Renal cortex interstitium (tissue), 11 donors: ENCODE measurements at regions not wholly inside any gene's neighbourhood (a gene's known extent, or its start where the extent isn't known, plus 50 kb on each side); places are given as distances from the start of the nearest gene placed in this dataset.
A peak's percentile ranks its signal among the peaks of the same experiment; 100 is the strongest.
"Not testable (repeated sequence)": the region's sequence is repeated elsewhere in the genome, so short reads cannot be mapped to it uniquely, and the experiment has no call there.

ENCODE experiments used
- DNase-seq, 11 donors: peaks; one replicate each; pipeline ENCODE4 v3.0.0-alpha.2; 2013; ENCODE audit warnings: low read depth in 9 of 11, low spot score in 4 of 11; ENCODE audit errors: extremely low read depth in 1 of 11

DNA sequence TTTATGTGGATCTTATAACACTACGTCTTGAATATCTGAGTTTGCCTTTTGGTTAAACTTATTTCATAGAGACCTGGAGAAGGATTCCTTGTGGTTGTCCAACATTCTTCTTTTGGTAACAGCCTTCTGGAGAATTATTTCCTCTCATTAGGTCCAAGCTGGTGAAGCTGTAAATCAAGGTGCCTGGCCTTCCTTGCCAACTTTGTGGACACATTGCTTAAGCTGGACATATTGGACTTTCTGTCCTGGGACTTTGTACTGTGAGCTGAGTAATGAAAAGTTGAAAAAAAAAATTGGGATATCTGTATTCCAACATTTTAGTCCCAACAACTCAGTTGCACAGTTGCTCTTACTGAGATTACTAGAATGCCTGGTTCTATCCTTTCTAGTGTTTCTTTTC, 186.2 kb downstream of the HAO1 start:
- no peak for DNase-seq

DNA sequence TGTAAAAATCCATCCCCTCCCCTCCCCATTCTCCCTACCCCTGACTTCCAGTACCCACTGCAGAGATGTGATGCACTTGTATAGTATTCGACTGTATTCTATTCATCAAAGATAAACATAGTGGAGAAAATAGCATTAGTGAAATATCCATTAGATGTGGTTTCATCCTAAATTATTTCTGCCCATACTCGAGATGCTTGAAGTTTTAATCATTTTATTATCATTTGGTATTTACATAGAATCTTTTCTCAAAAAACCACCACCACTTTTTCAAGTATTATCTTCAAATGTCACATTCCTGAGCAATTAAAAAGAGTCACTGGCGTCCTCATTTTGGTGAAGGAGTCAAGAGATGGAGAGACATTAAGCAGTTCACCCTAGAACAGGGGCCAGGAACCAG, 181.9 kb downstream of the HAO1 start:
- no peak for DNase-seq

DNA sequence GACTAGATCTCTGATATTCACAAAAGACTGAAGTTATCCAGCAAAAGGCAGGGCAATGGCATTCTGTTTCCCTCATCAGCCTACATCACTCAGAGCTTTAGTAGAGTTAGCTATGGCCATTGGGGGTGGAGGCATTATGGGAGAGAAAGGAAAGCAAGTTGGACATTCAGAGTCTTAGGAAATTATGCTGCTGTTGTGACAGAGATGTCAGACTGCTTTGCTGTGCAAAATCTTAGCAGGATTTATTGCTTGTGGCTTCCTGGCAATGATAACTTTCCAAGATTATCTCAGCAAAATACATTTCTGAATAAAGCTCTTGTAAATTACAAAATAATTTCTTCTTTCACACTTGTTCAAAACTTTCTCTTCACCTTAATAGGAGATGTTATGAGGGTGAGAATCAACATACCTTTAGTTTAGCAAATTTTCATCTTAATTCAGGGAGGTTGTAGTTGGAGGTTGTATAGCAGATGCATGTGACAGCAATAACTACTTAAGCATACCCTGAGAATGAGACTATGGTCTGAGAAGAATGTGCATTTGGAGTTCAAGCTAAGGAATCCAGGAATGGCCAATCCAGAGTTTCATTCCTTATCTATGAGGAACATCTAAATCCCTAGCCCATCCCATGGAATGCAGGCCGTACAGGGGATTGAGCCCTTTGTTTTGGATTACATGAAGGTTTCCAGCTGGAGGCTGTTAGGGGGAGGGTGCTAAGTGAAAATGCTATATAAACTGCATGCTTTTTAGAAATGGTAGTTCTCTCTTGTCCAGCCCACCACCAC, 179.8 kb downstream of the HAO1 start:
- DNase-seq = no peak

DNA sequence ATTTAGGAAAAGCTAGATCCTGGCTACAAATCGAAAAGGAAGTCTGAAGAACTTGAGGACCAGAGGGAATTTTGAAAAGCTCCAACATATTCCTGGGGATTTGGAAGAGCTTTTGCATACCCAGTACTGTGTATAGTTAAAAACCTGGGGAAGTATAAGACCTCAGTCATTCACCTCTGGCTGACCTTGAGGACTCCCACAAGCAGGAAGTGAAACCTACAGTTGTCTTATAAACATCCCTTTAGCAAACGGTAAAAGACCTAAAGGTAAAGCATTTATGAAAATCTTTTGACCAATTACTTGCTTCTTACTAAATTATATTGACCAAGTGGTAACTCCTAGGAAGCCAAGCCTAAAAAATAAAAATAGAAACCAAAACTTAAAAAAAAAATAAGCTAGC, 175.0 kb downstream of the HAO1 start:
- no peak for DNase-seq

DNA sequence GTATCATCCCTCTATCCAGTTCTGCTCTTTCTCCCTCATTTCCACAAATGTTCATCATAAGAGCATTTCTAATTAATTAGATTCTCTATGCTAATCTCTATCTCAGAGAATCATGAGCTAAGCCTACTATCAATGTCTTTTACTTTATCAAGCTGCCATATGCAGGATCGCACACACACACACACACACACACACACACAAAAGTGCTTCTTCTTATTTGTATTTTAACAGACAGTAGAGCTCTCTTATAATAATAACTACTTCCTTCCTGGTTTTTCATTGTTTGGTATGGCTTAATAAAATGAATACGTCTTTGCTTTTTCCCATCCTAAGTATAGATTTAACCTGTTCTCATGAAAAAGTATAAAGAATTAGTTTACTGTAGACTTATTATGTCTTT, 170.2 kb downstream of the HAO1 start:
- no peak for DNase-seq

DNA sequence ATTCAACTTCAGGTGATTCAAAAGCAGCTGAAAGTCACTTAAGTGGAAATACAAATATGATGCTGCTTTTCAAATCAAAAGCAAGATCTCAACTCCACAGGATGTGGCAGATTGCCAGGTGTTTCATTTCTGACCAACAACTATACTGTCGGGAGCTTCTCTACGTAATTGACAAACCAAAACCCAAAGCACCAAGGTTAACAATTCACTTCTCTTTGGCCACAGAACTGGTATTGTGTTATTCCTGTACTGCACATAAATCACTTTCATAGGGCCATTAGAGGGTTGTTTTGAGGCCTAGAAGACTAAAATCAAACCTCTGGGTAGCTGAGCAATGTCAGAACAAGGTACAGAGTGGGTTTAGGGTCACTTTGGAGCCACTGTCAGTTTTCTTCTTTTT, 169.7 kb downstream of the HAO1 start:
- DNase-seq = peak in 6 of 11 donors; percentile 5 to 15 (median 10)

DNA sequence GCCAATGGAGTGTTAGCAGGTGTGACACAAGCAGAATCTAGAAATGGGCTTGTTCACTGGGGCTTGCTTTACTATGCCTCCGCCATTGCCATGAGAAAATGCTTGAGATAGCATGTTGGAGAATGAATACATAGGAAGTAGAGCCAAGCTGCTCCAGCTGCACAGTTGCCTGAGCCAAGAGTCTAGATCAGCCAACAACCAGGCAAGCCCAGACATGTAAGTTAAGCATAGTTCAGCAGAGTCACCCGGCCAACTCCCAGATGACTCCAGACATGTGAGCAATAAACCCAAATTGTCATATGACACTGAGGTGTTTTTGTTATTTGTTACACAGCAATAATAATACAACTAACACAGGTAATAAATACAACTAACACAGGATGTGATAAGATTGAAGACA, 167.9 kb downstream of the HAO1 start:
- no peak for DNase-seq

DNA sequence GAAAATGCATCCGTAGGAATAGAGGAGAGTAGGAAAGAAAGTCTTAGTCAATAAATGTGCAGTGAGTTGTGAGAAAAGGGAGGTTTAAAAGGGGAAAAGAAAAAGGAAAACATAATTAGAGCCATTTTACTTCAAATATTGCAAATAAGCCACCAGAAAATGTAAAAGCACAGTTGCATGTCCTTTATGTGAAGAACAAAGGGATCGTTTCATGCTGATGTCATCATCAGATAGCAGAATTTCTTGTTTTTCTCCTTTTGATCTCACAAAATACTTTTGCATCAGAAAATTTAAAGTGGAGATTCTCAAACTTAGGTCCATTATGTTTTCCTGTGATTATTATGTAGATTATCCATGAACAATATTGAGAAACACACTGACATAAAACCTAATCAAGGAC, 166.7 kb downstream of the HAO1 start:
- DNase-seq = no peak

DNA sequence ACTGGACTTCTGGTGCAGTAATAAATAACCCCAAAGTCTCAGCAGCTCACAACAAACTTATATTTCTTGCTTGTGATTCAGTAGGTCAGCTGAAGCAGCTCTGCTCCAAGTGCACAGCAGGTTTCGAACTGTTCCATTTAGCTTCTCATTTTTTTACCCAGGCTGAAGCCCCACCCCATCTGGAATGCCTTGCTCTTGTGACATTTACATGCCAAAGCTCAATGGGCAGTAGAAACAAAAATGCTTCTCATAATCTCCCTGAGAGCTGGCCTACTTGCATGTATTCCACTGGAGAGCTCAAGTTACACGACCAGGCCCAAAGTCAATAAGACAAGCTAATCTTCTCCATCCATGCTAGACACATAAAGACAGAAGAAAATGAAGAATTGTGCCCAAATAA, 165.2 kb downstream of the HAO1 start:
- no peak for DNase-seq

DNA sequence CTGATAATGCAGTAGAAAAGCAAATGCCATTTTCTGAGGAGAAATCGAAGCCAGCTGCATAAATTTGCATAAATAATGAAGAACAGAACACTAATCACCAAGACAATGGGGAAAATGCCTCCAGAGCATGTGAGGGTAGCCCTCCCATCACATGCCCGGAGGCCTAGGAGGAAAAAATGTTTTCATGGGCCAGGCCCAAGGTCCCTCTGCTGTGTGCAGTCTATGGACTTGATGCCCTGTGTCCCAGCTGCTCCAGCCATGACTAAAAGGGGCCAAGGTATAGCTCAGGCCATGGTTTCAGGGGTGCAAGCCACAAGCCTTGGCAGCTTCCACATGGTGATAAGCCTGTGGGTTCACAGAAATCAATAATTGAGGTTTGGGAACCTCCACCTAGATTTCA, 164.1 kb downstream of the HAO1 start:
- no peak for DNase-seq

DNA sequence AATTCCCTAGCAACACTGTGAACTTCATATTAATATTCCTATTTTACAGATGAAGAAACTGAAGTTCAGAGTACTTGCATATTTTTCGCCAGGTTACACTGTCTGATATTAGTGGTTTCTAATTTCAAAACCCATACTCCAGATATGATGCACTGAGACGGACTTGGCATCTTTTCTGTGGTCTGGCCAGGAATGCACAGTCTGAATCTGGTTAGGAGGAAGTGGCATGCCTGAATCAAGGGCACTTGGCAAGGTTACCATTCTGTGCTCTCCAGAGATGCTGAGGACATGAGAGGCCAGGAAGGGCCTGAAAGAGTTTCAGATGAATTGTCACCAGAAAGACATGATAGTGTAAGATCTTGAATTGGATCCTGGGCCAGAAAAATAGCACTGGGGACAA, 150.1 kb downstream of the HAO1 start:
- no peak for DNase-seq

DNA sequence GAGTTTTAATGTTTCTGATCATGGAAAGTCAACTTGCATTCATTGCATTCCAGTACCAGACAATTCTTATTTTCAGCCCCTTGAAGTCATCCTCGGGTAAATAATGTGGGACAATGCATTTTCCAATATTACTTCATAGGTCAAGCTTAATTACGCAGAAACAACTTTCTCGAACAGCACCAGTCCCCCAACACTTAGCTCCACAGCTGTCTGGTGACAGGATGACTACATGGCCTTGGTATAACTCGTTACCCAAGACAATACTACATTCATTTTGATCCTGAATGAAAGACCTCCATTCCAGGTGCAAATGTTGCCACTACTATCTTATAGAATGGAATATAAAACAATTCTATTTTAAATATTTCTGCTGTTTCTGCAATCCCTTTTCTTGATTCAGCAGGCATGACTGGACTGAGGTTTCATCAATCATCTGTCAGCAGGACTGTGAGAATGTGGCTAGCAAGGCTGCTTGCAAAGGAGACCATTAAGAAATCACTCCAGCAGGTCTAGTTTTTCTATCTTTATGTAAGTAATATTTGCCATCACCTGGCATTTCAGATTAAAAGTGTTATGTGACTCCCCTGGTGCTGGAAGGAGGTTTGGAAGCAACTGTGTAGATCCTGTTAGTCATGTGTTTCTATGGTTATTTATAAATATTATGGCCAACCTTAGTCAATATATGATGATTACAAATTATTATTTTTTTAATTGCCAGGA, 147.9 kb downstream of the HAO1 start:
- DNase-seq = no peak

DNA sequence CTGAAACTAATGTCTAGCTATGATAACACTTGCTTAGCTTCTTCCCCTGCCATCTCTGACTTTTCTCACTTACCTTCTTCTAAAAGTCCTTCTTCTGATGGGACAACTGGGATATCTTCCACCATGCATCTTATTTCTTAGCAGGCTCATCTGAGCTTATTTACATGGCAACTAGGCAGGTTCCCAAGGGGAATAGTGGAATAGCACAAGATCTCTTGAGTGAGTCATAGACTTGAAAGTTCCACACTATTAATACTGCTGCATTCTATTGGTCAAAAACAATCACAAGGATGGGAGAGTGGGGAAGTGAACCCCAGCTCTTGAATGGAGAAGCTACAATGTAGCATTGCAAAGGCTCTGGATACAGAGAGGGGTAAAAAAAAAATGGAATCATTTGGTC, 142.1 kb downstream of the HAO1 start:
- DNase-seq = no peak

DNA sequence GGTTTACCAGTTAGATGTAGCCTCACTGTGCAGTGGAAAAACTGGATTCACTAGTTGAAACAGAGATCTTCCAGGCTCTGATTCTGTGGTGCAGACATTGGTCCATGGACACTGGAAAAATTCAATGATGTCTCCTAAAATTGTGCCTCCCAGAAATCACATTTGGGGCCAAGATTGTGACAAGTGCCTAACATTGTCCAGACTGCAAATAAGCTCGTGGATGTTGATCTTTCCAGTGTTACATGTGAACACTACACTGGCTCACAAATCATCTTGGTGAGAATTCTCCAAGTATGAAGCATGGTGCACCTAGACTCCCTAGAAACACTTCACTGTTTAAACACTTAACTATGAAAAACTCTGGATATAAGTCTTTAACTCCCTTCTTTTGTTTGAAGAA, 140.4 kb downstream of the HAO1 start:
- DNase-seq = no peak

DNA sequence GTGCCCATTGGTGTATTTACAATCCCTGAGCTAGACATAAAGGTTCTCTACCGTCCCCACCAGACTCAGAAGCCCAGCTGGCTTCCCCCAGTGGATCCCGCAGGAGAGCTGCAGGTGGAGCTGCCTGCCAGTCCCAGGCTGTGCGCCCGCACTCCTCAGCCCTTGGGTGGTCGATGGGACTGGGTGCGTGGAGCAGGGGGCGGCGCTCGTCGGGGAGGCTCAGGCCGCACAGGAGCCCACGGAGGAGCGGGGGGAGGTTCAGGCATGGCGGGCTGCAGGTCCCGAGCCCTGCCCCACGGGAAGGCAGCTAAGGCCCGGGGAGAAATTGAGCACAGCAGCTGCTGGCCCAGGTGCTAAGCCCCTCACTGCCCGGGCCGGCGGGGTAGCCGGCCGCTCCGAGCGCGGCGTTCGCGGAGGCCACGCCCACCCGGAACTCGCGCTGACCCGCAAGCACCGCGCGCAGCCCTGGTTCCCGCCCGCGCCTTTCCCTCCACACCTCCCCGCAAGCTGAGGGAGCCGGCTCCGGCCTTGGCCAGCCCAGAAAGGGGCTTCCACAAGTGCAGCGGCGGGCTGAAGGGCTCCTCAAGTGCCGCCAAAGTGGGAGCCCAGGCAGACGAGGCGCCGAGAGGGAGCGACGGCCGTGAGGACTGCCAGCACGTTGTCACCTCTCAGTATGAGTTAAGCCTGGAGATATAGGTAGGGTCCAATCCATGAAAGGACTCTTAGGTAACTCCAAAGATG, 136.7 kb downstream of the HAO1 start:
- not testable (repeated sequence) for DNase-seq

DNA sequence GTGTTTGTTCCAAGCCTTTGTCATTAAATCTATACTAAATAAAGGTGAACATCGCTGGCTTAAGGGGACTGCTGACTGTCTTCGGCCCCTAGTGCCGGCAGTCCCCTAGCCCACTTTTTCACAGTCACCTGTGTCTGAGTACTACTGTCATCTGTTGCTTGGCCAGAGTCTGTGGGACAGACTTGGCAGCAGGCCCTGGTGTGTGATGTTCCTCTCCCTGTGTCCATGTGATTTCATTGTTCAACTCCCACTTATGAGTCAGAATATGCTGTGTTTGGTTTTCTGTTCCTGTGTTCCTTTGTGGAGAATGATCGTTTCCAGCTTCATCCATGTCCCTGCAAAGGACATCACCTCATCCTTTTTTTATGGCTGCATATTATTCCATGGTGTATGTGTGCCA, 133.4 kb downstream of the HAO1 start:
- DNase-seq = no peak

DNA sequence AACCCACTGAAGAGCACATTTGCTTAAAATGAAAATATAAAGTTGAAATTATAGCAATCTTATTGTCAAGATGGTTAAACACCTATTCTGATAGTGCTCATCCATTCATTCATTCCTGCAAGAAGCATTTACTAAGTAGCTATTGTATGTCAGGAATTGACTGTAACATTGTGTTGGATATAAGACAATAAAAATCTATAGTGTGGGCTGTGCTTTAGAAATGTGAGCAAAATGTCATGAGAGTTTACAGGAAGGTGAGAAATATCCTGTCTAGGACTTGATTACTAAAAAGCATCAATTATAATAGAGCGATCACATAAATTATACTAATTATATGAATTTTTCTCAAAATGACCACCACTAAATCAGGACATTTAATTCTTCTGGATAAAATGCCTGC, 123.0 kb downstream of the HAO1 start:
- no peak for DNase-seq

DNA sequence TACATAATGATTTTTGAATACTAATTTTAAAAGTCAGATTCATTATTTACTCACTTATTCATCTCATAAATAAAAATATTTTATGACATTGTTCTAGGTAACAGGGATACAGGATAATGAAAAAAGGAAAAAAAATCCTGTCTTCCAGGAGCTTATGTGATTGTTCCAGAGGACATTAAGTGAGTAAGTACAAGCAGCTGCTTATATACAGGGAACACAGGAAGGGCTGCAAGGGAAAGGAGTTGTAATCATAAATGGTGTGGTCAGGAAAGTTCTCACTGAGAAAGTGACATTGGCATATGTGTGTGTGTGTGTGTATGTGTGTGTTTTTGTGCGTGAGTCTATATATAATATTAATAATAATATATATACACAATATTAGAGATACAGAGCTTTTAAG, 121.8 kb downstream of the HAO1 start:
- DNase-seq = no peak

DNA sequence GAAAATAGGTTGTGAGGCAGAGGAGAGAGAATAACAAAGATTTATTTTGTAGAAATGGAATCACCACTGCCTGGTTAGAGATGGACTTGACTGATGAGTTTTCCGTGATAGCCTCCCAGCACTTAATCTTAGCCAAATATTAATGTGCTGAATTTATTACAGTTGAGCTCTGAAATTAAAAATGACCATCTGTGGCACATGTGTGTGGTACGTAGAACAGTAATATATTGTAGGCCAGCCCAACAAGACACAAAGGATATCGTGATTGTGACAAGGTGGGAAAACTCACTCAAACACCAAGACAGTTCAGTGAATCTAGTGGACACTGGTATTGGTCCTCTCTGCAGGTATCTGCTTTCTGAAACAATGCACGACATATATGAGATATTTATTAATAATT, 119.4 kb downstream of the HAO1 start:
- no peak for DNase-seq

DNA sequence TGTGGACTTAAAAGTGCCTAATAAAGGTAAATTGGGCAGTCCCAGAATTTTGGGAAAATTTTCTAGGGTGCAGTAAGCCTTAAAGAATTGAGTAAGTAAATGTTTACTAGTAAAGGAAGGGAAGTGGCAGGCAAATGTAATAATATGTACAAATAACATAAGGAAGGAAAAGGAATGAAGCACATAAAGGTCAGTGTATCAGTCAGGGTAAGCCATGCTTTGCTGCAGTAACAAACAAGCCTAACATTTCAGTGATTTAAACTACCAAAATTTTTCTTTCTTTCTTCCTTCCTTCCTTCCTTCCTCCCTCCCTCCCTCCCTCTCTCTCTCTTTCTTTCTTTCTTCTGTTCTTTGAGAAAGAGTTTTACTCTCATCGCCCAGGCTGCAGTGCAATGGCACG, 117.5 kb downstream of the HAO1 start:
- no peak for DNase-seq
